NK-92 treated with Interleukin-12 subunit alpha and Interleukin-12 subunit beta, amount 100 ng/mL, for 24 hours (cell line): ENCODE measurements at regions not wholly inside any gene's neighbourhood (a gene's known extent, or its start where the extent isn't known, plus 50 kb on each side); places are given as distances from the start of the nearest gene placed in this dataset.
"Not testable (repeated sequence)": the region's sequence is repeated elsewhere in the genome, so short reads cannot be mapped to it uniquely, and the experiment has no call there.

Experiments
- DNase-seq: peaks from one replicate; lab custom pipeline; 2025; lab: John Stamatoyannopoulos, UW

- DNase-seq, result no peak
These were observed 803.6 kb downstream of the DIAPH3 start for GRCh38 chr13:59360108-59360507.

- DNase-seq, result no peak
These were observed 802.8 kb downstream of the DIAPH3 start for GRCh38 chr13:59360916-59361315.

DNA sequence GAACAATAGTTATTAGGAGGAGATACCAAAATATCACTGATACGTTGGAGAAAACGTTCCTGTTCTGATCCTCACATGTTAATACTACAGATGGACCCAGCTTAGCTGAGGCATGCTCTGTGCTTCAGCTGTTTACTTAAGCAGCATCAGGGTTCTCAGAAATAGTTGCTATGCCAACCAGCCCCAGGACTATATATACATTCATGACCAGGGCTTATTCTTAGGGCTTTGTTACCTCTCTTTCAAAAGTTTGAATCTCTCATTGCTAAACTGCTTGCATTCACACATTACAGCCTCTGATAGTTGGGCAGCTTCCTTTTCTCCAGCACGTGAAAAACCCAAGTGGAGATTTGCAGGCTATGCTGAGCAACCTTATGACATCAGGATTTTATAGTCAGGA lies 800.4 kb downstream of the DIAPH3 start:
- no peak for DNase-seq

GRCh38 chr13:59363947-59364346 lies 799.8 kb downstream of the DIAPH3 start:
- no peak for DNase-seq

DNA sequence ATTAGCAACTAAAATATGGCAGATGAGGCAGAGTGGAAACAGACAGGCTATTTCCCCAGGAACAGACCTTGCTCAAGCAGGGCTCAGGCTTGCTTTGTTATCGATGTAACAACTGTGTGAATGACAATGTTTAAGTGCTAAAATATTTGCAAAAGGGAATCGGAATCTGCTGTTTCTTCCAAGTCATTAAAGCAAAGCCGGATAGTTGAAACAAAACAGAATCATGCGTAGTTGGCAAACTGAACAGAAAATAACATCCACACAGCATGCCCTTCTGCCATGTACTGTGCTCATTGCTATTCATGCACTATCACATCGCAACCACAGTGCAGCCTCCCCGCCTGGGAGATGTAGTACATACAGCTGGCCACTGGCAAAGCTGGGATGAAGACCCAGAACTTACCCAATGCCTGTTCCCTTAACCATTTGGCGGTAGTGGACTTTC lies 799.1 kb downstream of the DIAPH3 start:
- DNase-seq, result no peak

GRCh38 chr13:59367467-59367866 lies 796.3 kb downstream of the DIAPH3 start:
- DNase-seq, result no peak

GRCh38 chr13:59367904-59368303 lies 795.8 kb downstream of the DIAPH3 start:
- DNase-seq, result no peak

- no peak for DNase-seq
These were observed 795.0 kb downstream of the DIAPH3 start for GRCh38 chr13:59368693-59369092.

DNA sequence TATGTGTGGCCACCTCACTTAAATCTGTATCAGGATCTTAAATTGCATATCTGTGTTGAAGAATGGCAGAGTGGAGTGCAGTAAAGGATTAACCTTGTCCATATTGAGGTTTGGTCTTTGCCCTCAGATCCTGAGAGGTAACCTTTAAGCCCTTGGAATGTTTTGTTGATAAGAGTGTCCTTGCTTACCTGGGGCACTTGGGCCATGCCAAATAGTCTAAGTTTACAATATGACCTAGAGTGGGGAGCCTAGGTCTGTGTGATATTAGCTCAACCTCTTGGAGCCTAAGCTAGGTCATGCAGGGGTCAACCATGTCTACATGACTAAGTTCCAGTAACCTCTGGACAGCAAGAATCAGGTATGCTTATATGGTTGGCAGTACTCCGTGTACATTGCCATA lies 792.5 kb downstream of the DIAPH3 start:
- no peak for DNase-seq

- DNase-seq, result no peak
These were observed 790.4 kb downstream of the DIAPH3 start for GRCh38 chr13:59373341-59373740.

- DNase-seq, result no peak
These were observed 789.0 kb downstream of the DIAPH3 start for GRCh38 chr13:59374691-59375090.

DNA sequence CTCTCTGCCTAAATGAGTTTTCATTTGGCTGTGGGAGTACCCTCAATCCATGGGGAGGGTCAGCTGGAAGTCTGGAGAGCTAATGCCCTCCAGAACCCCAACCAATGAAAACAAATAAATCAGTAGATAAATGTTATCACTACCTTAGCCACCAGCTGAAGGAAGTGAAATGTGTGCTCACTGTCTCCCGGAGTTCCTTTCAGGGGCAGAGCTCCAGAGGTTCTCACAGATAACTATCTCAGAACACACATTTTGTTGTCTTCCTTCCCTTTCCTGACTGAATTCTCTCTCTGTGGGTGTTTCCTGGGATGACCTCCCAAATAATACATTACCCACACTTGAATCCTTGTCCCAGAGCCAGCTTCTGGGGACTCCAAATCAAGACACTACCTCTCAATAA lies 779.6 kb downstream of the DIAPH3 start:
- no peak for DNase-seq

GRCh38 chr13:59391696-59392095 lies 772.0 kb downstream of the DIAPH3 start:
- DNase-seq, result peak; percentile 10

DNA sequence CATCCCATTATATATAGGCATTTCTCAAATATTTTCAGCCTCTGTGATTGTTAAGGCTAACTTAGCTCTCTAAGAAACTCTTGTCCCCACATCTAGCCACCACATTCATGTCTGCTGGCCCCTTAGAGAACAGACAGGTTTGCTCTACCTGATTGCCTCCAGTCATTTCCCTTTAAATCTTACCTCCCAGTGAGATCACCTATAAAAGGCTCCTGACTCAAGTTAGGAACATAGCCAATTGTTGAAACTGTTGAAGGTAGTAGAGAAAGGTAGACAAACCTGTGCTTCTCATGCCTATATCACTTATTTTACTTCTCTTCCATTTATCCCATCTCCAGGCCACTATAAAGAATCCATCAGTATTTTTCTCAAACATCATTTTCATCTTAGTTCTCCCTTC lies 771.4 kb downstream of the DIAPH3 start:
- no peak for DNase-seq

- no peak for DNase-seq
These were observed 769.2 kb downstream of the DIAPH3 start for GRCh38 chr13:59394496-59394895.

DNA sequence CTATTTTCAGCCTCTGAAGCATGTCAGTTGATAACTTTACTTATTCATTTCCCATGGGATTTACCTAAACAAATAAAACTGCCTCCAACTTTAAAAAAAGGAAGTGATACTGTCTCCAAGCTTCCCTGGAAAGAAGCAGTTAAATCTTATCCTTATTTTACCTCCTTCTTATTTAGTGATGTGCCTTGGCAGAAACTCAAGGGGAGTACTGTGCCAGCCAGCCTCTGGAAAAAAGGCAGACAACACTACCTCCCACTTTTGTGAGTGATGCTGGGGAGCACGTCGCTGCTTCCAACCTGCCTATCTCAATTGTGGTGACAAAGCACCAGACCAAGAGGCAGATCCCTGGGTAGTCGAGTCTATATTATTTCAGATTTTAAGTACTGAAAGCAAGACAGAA lies 765.6 kb downstream of the DIAPH3 start:
- no peak for DNase-seq

DNA sequence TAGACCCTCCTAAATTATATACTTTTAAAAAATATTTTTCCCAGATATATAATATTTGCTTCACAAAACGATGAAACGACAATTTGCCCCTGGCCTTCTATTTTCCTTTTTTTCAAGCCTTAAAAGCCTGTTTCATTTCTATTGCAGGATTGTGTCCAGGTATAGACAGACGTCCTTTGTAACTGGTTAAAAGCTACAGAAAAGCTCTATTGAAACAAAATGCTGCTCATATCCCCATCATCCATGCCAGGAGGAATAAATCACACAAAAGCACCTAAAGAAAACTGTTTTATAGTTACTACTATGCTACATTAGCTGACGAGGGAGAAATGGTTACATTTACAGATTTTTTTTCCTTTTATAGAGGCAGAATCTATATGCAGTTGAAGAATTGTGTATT lies 765.1 kb downstream of the DIAPH3 start:
- DNase-seq, result no peak

GRCh38 chr13:59399513-59399912 lies 764.2 kb downstream of the DIAPH3 start:
- no peak for DNase-seq

- DNase-seq, result no peak
These were observed 759.4 kb downstream of the DIAPH3 start for GRCh38 chr13:59404331-59404730.

DNA sequence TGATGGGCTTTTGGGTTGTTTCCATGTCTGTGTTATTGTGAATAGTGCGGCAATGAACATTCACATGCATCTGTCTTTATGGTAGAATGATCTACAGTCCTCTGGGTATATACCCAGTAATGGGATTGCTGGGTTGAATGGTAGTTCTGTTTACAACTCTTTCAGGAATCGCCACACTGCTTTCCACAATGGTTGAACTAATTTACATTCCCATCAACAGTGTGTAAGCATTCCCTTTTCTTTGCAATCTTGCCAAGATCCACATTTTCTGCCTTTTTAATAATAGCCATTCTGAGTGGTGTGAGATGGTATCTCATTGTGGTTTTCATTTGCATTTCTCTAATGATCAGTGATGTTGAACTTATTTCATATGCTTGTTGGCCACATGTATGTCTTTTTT lies 756.5 kb downstream of the DIAPH3 start:
- not testable (repeated sequence) for DNase-seq

DNA sequence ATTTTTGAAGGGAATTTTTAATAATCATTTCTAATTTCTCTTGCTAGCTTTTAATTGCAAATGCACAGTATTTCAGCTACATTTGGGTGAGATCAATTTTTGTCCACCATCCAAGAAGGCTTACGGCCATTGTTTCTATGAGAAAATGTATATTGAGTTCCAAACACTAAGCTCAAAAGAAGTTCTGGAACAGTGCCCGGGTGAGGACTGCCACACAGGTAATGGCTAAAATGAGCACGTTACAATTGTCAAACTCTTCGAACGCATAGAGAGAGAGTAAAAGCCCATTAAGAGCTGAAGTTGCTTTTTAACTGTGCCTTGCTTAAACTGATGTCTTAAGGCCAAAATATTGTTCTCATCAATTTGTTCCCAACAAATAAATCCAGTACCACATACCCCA lies 755.0 kb downstream of the DIAPH3 start:
- DNase-seq, result no peak

DNA sequence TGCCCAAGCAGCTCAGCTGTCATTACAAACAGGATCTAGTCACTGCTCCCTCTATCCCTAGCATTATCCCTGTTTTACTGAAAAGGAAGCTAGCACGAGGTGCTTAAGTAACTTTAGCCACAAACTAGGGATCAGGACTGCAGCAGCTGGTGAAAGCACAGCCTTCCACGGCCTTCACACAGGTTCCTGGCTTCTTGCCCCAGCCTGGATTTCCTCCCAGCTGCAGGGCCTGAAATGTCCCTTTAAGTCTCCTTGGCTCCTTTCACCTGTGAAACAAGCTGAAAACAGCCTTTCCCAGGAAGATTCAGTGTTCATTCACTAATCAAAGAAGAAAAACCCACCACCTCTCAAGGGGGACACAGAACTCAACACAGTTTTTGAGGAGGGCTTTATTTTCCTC lies 754.5 kb downstream of the DIAPH3 start:
- no peak for DNase-seq

DNA sequence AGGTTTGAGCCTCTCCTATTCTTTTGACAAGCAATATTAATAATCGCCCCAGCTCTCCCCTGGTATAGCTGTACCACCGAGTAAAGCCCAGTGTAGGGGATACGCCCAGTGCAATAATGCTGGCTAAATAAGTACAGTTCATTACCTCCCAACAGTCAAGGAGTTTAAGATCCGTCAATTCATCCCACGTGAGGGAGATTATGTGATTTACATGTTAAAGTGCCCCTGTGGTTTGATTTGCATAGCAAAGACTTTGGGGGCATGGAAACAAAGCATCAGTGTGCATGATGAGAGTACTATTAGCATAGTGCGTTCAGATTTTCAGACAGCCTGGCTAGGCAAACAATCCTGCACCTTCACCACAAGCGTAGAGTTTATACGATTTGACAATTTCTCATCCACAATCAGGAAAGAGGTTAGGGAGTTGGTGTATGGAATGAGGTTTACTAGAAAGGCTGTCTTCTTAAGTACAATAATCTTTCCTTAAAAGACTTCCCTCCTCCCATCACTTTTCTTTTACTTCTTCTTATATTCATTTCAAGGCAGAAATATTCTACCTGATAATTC lies 754.0 kb downstream of the DIAPH3 start:
- no peak for DNase-seq

GRCh38 chr13:59413126-59413525 lies 750.6 kb downstream of the DIAPH3 start:
- DNase-seq, result no peak

DNA sequence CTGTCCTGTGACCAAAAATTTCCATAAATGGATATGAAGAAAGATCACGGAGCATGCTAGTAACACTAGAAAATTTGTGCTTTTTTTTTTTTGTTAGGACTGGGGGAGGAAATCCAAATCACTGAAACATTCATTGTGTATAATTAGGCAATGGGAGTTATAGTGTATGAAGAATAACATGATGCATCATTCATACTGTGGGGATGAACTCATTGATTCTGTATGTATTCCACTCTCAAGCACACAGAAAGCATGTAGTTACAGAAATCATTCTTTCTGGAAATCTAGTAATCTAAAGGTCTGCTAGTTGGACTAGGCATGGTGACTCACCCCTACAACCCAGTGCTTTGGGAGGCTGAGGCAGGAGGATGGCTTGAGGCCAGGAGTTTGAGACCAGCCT lies 749.7 kb downstream of the DIAPH3 start:
- no peak for DNase-seq
